Smooth muscle cell (in vitro differentiated cells): ENCODE measurements at regions not wholly inside any gene's neighbourhood (a gene's known extent, or its start where the extent isn't known, plus 50 kb on each side); places are given as distances from the start of the nearest gene placed in this dataset.

ENCODE experiments used
- DNase-seq: peaks from one replicate; lab custom pipeline; 2025; ENCODE audit not compliant: unreplicated experiment; lab: John Stamatoyannopoulos, UW
- H2AFZ ChIP-seq: fragments of 200-600 bp; sonication (generic); 2 replicates; pipeline ENCODE4 v1.6.0; 2016; ENCODE audit warnings: antibody characterized with exemption, low read depth, mild to moderate bottlenecking
- H3F3A ChIP-seq: fragments of 200-600 bp; sonication (generic); 2 replicates; pipeline ENCODE4 v1.6.0; 2017; ENCODE audit warnings: antibody characterized with exemption, low read depth
- H3K27ac ChIP-seq: fragments of 200-600 bp; sonication (generic); 2 replicates; pipeline ENCODE4 v1.5.1; 2016; ENCODE audit warnings: low read depth, mild to moderate bottlenecking
- H3K27me3 ChIP-seq: fragments of 200-600 bp; sonication (generic); 2 replicates; pipeline ENCODE4 v1.6.1; 2016; ENCODE audit warnings: low read depth, mild to moderate bottlenecking
- H3K36me3 ChIP-seq: fragments of 200-600 bp; sonication (generic); 2 replicates; pipeline ENCODE4 v1.5.1; 2016; ENCODE audit warnings: low read depth
- H3K4me1 ChIP-seq: fragments of 200-600 bp; sonication (generic); 2 replicates; pipeline ENCODE4 v1.5.1; 2016; ENCODE audit warnings: low read depth
- H3K4me2 ChIP-seq: fragments of 200-600 bp; sonication (generic); 2 replicates; pipeline ENCODE4 v1.6.0; 2016; ENCODE audit warnings: mild to moderate bottlenecking
- H3K4me3 ChIP-seq: fragments of 200-600 bp; sonication (generic); 2 replicates; pipeline ENCODE4 v1.5.1; 2016; ENCODE audit warnings: mild to moderate bottlenecking
- H3K79me2 ChIP-seq: fragments of 200-600 bp; sonication (generic); 2 replicates; pipeline ENCODE4 v1.6.0; 2016; ENCODE audit warnings: low read depth, mild to moderate bottlenecking
- H3K9ac ChIP-seq: fragments of 200-600 bp; sonication (generic); 2 replicates; pipeline ENCODE4 v1.6.0; 2016; ENCODE audit warnings: low read depth
- H3K9me3 ChIP-seq: fragments of 200-600 bp; sonication (generic); replicated peaks from 2 replicates; pipeline ENCODE4 v1.5.1; 2016; ENCODE audit warnings: low read depth
- H4K20me1 ChIP-seq: fragments of 200-600 bp; sonication (generic); 2 replicates; pipeline ENCODE4 v1.6.0; 2016; ENCODE audit warnings: low read depth
- CTCF ChIP-seq: fragments of 200-600 bp; sonication (generic); IDR thresholded peaks from 2 replicates; pipeline ENCODE4 v1.5.1; 2017; ENCODE audit warnings: borderline replicate concordance, mild to moderate bottlenecking, antibody characterized with exemption; ENCODE audit not compliant: insufficient read depth, poor library complexity, severe bottlenecking
- WGBS: methylation state at CpG from one replicate; pipeline ENCODE4 v1.1.7; 2016; ENCODE audit warnings: low lambda C conversion rate; 5-methylcytosine and 5-hydroxymethylcytosine counted together

- H3K4me2 ChIP-seq: no peak overlapping the region
- WGBS: 25% methylated on average over 2 of the region's 4 CpGs
- no peak for DNase-seq
- no peaks in the 10 kb centered on the region for H3F3A ChIP-seq
- no peaks in the 10 kb centered on the region for H3K36me3 ChIP-seq
- H4K20me1 ChIP-seq: no peaks in the 10 kb centered on the region
- no peak for TF ChIP-seq CTCF
- H3K79me2 ChIP-seq: no peaks in the 10 kb centered on the region
- H2AFZ ChIP-seq: no peak overlapping the region
- no peak overlapping the region for H3K27ac ChIP-seq
- H3K4me3 ChIP-seq: no peak overlapping the region
- no peak overlapping the region for H3K9ac ChIP-seq
- H3K27me3 ChIP-seq: no peaks in the 10 kb centered on the region
- H3K9me3 ChIP-seq: no peaks in the 10 kb centered on the region
- H3K4me1 ChIP-seq: peaks cover 11% of the 10 kb centered on the region
These were observed 786.2 kb downstream of the UQCRFS1 start for GRCh38 chr19:28426730-28427225.

DNA sequence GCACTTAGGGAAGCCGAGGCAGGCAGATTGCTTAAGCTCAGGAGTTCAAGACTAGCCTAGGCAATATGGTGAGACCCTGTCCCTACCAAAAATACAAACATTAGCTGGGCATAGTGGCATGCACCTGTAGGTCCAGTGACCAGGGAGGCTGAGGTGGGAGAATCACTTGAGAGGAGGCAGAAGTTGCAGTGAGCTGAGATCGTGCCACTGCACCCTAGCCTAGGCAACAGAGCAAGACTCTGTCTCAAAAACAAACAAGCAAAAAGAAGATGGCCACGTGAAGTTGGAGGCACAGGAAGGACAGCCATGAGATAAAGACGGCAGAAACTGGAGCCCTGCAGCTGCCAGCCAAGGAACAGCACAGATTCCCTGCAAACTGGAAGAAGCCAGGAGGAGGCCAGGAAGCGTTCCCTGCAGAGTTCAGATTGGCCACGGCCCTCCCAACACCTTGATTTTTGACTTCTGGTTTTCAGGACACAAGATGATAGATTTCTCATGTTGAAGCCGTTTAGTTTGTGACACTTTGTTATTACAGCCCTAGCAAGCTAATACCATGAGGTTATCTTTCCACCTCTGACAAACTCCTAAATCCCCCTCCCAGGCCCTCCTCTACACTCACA lies 786.7 kb downstream of the UQCRFS1 start:
- H3K27me3 ChIP-seq: no peaks in the 10 kb centered on the region

GRCh38 chr19:28425046-28425931 lies 787.7 kb downstream of the UQCRFS1 start:
- Histone ChIP-seq H3K79me2 (no peaks in the 10 kb centered on the region), H3F3A (no peaks in the 10 kb centered on the region), H3K9me3 (no peaks in the 10 kb centered on the region), H2AFZ (no peak overlapping the region), H3K36me3 (no peaks in the 10 kb centered on the region), H3K9ac (no peak overlapping the region), H3K4me2 (no peak overlapping the region), H3K4me3 (no peak overlapping the region), H3K27me3 (no peaks in the 10 kb centered on the region), H3K27ac (no peak overlapping the region), H3K4me1 (peaks cover 11% of the 10 kb centered on the region), H4K20me1 (no peaks in the 10 kb centered on the region)
- TF ChIP-seq CTCF: no peak
- no peak for DNase-seq
- WGBS: 59% methylated on average over 13 of the region's 13 CpGs

More for the DNA sequence above, 786.7 kb downstream of the UQCRFS1 start:
- H3K4me2 ChIP-seq: no peak overlapping the region
- no peaks in the 10 kb centered on the region for H3F3A ChIP-seq
- no peak overlapping the region for H2AFZ ChIP-seq
- TF ChIP-seq CTCF: no peak
- H3K9ac ChIP-seq: no peak overlapping the region
- peaks cover 11% of the 10 kb centered on the region for H3K4me1 ChIP-seq
- WGBS: 54% methylated on average over 7 of the region's 7 CpGs
- no peaks in the 10 kb centered on the region for H3K79me2 ChIP-seq
- no peaks in the 10 kb centered on the region for H3K36me3 ChIP-seq
- no peak overlapping the region for H3K27ac ChIP-seq
- H3K9me3 ChIP-seq: no peaks in the 10 kb centered on the region
- no peaks in the 10 kb centered on the region for H4K20me1 ChIP-seq
- no peak for DNase-seq
- H3K4me3 ChIP-seq: no peak overlapping the region
